C4-2B (cell line): ENCODE measurements at regions not wholly inside any gene's neighbourhood (a gene's known extent, or its start where the extent isn't known, plus 50 kb on each side); places are given as distances from the start of the nearest gene placed in this dataset.

Experiments
- ZFX ChIP-seq: fragments of 450-650 bp; IDR thresholded peaks from 2 replicates; pipeline ENCODE4 v1.6.1; 2017
- TF ChIP-seq, protein P1 (sequence below): fragments of 450-650 bp; conservative IDR thresholded peaks from 2 replicates; pipeline ENCODE4 v1.5.1; 2017; ENCODE audit warnings: mild to moderate bottlenecking

GRCh38 chr16:54336631-54337204 lies 50.1 kb upstream of the IRX3 start:
- TF ChIP-seq, protein P1, sequence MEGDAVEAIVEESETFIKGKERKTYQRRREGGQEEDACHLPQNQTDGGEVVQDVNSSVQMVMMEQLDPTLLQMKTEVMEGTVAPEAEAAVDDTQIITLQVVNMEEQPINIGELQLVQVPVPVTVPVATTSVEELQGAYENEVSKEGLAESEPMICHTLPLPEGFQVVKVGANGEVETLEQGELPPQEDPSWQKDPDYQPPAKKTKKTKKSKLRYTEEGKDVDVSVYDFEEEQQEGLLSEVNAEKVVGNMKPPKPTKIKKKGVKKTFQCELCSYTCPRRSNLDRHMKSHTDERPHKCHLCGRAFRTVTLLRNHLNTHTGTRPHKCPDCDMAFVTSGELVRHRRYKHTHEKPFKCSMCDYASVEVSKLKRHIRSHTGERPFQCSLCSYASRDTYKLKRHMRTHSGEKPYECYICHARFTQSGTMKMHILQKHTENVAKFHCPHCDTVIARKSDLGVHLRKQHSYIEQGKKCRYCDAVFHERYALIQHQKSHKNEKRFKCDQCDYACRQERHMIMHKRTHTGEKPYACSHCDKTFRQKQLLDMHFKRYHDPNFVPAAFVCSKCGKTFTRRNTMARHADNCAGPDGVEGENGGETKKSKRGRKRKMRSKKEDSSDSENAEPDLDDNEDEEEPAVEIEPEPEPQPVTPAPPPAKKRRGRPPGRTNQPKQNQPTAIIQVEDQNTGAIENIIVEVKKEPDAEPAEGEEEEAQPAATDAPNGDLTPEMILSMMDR = no peak
- no peak for TF ChIP-seq ZFX
